ENCODE measurements at regions not wholly inside any gene's neighbourhood (a gene's known extent, or its start where the extent isn't known, plus 50 kb on each side); places are given as distances from the start of the nearest gene placed in this dataset.
"Not testable (repeated sequence)": the region's sequence is repeated elsewhere in the genome, so short reads cannot be mapped to it uniquely, and the experiment has no call there.

DNA sequence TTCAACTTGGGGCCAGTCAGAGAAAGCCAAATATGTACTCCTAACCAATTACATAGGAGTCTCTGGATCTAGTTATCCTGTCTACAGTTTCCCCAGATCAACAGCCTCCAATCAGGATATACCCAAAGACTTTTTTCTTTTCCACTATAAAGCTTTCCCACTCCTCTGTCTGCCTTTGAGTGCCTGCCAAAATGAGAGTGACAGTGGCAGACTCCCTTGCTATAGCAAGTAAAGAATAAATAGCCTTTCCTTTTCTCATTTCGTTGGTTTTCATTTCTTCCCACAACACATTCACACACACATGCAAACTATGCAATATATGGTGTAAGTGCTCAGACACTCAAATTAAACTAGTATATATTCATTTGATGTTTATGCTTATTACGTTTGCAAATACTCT is 302.4 kb upstream of the TACR3 start:
- DNase-seq (ENCODE audit: low read depth): no peak
- H3K4me3 ChIP-seq (ENCODE audit: low read depth, low read length): no peak overlapping the region
- TF ChIP-seq, protein P1, sequence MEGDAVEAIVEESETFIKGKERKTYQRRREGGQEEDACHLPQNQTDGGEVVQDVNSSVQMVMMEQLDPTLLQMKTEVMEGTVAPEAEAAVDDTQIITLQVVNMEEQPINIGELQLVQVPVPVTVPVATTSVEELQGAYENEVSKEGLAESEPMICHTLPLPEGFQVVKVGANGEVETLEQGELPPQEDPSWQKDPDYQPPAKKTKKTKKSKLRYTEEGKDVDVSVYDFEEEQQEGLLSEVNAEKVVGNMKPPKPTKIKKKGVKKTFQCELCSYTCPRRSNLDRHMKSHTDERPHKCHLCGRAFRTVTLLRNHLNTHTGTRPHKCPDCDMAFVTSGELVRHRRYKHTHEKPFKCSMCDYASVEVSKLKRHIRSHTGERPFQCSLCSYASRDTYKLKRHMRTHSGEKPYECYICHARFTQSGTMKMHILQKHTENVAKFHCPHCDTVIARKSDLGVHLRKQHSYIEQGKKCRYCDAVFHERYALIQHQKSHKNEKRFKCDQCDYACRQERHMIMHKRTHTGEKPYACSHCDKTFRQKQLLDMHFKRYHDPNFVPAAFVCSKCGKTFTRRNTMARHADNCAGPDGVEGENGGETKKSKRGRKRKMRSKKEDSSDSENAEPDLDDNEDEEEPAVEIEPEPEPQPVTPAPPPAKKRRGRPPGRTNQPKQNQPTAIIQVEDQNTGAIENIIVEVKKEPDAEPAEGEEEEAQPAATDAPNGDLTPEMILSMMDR (IDR thresholded peaks at IDR 0.05; ENCODE audit: control insufficient read depth, extremely low read depth, insufficient read depth): no peak

DNA sequence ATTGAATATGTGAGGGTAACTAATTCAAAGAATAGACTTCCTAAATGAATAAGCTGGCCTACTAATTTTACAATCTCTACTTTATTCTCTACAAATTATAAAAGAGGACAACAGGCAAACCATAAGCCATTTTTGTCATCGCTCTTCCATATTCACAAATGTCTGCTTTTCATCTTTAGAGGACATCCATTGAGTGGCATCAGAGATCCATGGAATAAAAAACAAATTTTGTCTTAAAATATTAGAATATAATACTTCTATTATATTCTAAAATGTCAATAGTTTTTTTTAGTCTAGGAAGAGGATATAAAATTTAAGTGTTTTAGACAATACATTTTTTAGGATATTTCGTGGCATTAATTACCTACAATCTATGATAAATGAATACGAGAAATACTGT is 300.9 kb upstream of the TACR3 start:
- TF ChIP-seq, protein P1 (IDR thresholded peaks at IDR 0.05; ENCODE audit: control insufficient read depth, extremely low read depth, insufficient read depth): no peak
- H3K4me3 ChIP-seq (ENCODE audit: low read depth, low read length): no peak overlapping the region
- DNase-seq (ENCODE audit: low read depth): no peak

- TF ChIP-seq, protein P1 (IDR thresholded peaks at IDR 0.05; ENCODE audit: control insufficient read depth, extremely low read depth, insufficient read depth): no peak
- H3K4me3 ChIP-seq (ENCODE audit: low read depth, low read length): no peak overlapping the region
- DNase-seq (ENCODE audit: low read depth): no peak
Observed at GRCh38 chr4:104017213-104017612, 297.4 kb upstream of the TACR3 start.

GRCh38 chr4:104015680-104016079 is 295.9 kb upstream of the TACR3 start:
- no peak for DNase-seq (ENCODE audit: low read depth)
- H3K4me3 ChIP-seq (ENCODE audit: low read depth, low read length): no peak overlapping the region
- TF ChIP-seq, protein P1 (IDR thresholded peaks at IDR 0.05; ENCODE audit: control insufficient read depth, extremely low read depth, insufficient read depth): peak; percentile 77

DNA sequence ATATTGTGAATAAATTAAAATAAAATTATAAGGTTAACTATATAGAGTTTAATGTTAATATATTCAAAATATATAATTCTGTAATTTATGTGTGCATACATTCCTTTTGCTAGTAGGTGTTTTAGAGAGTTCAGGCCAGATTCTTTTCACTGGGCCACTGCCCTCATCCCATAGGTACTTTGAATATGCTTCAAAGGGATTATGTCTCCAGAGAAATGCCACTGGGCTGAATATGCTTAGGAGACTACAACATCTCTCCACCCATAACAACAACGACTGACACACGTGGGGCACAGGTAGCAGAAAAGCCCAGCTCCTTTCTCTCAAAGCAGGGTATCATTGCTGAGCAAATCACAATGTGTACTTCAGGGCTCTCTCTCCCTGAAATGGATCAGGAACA is 290.9 kb upstream of the TACR3 start:
- TF ChIP-seq, protein P1 (IDR thresholded peaks at IDR 0.05; ENCODE audit: control insufficient read depth, extremely low read depth, insufficient read depth): no peak
- no peak for DNase-seq (ENCODE audit: low read depth)

DNA sequence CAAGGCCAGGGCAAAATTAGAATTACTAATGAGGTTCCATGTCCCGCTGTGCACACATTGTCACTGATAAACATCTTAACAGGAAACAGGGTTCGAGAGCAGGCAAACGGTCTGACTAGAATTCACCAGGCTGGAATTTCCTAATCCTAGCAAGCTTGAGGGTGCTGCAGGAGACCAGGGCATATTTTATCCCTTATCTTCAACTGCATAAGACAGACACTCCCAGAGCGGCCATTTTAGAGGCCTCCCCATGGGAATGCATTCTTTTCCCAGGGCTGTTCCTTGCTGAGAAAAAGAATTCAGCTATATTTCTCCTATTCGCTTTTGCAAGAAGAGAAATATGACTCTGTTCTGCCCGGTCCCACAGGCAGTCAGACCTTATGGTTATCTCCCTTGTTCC is 282.5 kb upstream of the TACR3 start:
- DNase-seq (ENCODE audit: low read depth); H3K4me3 ChIP-seq (ENCODE audit: low read depth, low read length): not testable (repeated sequence)

More for the DNA sequence above, 290.9 kb upstream of the TACR3 start:
- no peak overlapping the region for H3K4me3 ChIP-seq (ENCODE audit: low read depth, low read length)

GRCh38 chr4:103998756-103999155 is 279.0 kb upstream of the TACR3 start:
- TF ChIP-seq, protein P1 (IDR thresholded peaks at IDR 0.05; ENCODE audit: control insufficient read depth, extremely low read depth, insufficient read depth): no peak
- DNase-seq (ENCODE audit: low read depth): no peak
- H3K4me3 ChIP-seq (ENCODE audit: low read depth, low read length): no peak overlapping the region
